HG03354 (cell line): ENCODE measurements at regions not wholly inside any gene's neighbourhood (a gene's known extent, or its start where the extent isn't known, plus 50 kb on each side); places are given as distances from the start of the nearest gene placed in this dataset.
"Not testable (repeated sequence)": the region's sequence is repeated elsewhere in the genome, so short reads cannot be mapped to it uniquely, and the experiment has no call there.

Experiments
- ATAC-seq: cut with Tn5 transposase; IDR thresholded peaks from one replicate; pipeline ENCODE4 v1.9.1; 2021; ENCODE audit warnings: mild to moderate bottlenecking; ENCODE audit not compliant: unreplicated experiment, poor library complexity, severe bottlenecking

GRCh38 chr12:86456776-86457175 is 200.6 kb upstream of the MGAT4C start:
- ATAC-seq = no peak

- ATAC-seq = no peak
Observed at GRCh38 chr12:86456241-86456640, 200.1 kb upstream of the MGAT4C start.

- ATAC-seq = no peak
Observed at GRCh38 chr12:86445356-86445755, 189.2 kb upstream of the MGAT4C start.

- ATAC-seq = no peak
Observed at GRCh38 chr12:86435053-86435452, 178.9 kb upstream of the MGAT4C start.

GRCh38 chr12:86429824-86430223 is 173.6 kb upstream of the MGAT4C start:
- ATAC-seq = no peak

GRCh38 chr12:86421333-86421732 is 165.1 kb upstream of the MGAT4C start:
- no peak for ATAC-seq

GRCh38 chr12:86414201-86414600 is 158.0 kb upstream of the MGAT4C start:
- no peak for ATAC-seq

- no peak for ATAC-seq
Observed at GRCh38 chr12:86411710-86412109, 155.5 kb upstream of the MGAT4C start.

- no peak for ATAC-seq
Observed at GRCh38 chr12:86407620-86408208, 151.5 kb upstream of the MGAT4C start.

GRCh38 chr12:86389949-86390348 is 133.8 kb upstream of the MGAT4C start:
- no peak for ATAC-seq

GRCh38 chr12:86387591-86388145 is 131.5 kb upstream of the MGAT4C start:
- ATAC-seq = no peak

GRCh38 chr12:86383759-86384158 is 127.6 kb upstream of the MGAT4C start:
- ATAC-seq = not testable (repeated sequence)

- no peak for ATAC-seq
Observed at GRCh38 chr12:86379337-86379736, 123.1 kb upstream of the MGAT4C start.

- no peak for ATAC-seq
Observed at GRCh38 chr12:86376052-86376451, 119.9 kb upstream of the MGAT4C start.

GRCh38 chr12:86373813-86374212 is 117.6 kb upstream of the MGAT4C start:
- no peak for ATAC-seq

GRCh38 chr12:86367137-86367536 is 110.9 kb upstream of the MGAT4C start:
- no peak for ATAC-seq

GRCh38 chr12:86349196-86349595 is 93.0 kb upstream of the MGAT4C start:
- no peak for ATAC-seq

- ATAC-seq = no peak
Observed at GRCh38 chr12:86333955-86334522, 77.8 kb upstream of the MGAT4C start.

GRCh38 chr12:86331457-86331856 is 75.3 kb upstream of the MGAT4C start:
- ATAC-seq = no peak

GRCh38 chr12:86331012-86331411 is 74.8 kb upstream of the MGAT4C start:
- no peak for ATAC-seq

- ATAC-seq = no peak
Observed at GRCh38 chr12:86312232-86312631, 56.0 kb upstream of the MGAT4C start.
